Superior temporal gyrus (tissue), 1 donor: ENCODE measurements at regions not wholly inside any gene's neighbourhood (a gene's known extent, or its start where the extent isn't known, plus 50 kb on each side); places are given as distances from the start of the nearest gene placed in this dataset.
"Not testable (repeated sequence)": the region's sequence is repeated elsewhere in the genome, so short reads cannot be mapped to it uniquely, and the experiment has no call there.

Experiments used
- DNase-seq: peaks from one replicate; pipeline ENCODE4 v3.0.0-alpha.2; 2016; ENCODE audit errors: extremely low spot score

GRCh38 chr1:65590279-65590678 is 169.8 kb downstream of the LEPR start:
- no peak for DNase-seq

- DNase-seq = no peak
These were observed 173.0 kb downstream of the LEPR start for GRCh38 chr1:65593516-65593915.

GRCh38 chr1:65595724-65596123 is 175.3 kb downstream of the LEPR start:
- DNase-seq = no peak

- no peak for DNase-seq
These were observed 176.3 kb downstream of the LEPR start for GRCh38 chr1:65596768-65597167.

GRCh38 chr1:65605621-65606020 is 185.2 kb downstream of the LEPR start:
- DNase-seq = no peak

GRCh38 chr1:65606426-65606825 is 186.0 kb downstream of the LEPR start:
- DNase-seq = no peak

GRCh38 chr1:65613884-65614283 is 178.8 kb upstream of the PDE4B start:
- no peak for DNase-seq

- DNase-seq = no peak
These were observed 176.8 kb upstream of the PDE4B start for GRCh38 chr1:65615859-65616258.

GRCh38 chr1:65621721-65622120 is 171.0 kb upstream of the PDE4B start:
- not testable (repeated sequence) for DNase-seq

GRCh38 chr1:65623895-65624294 is 168.8 kb upstream of the PDE4B start:
- DNase-seq = no peak

GRCh38 chr1:65625528-65625927 is 167.2 kb upstream of the PDE4B start:
- no peak for DNase-seq

GRCh38 chr1:65626003-65626402 is 166.7 kb upstream of the PDE4B start:
- no peak for DNase-seq

GRCh38 chr1:65629788-65630187 is 162.9 kb upstream of the PDE4B start:
- DNase-seq = no peak

- no peak for DNase-seq
These were observed 161.8 kb upstream of the PDE4B start for GRCh38 chr1:65630855-65631254.

- DNase-seq = no peak
These were observed 160.5 kb upstream of the PDE4B start for GRCh38 chr1:65632235-65632634.

- DNase-seq = no peak
These were observed 152.6 kb upstream of the PDE4B start for GRCh38 chr1:65640046-65640445.

GRCh38 chr1:65649185-65649584 is 143.5 kb upstream of the PDE4B start:
- DNase-seq = not testable (repeated sequence)

GRCh38 chr1:65650682-65651081 is 142.0 kb upstream of the PDE4B start:
- no peak for DNase-seq

GRCh38 chr1:65654526-65654925 is 138.2 kb upstream of the PDE4B start:
- not testable (repeated sequence) for DNase-seq

- DNase-seq = not testable (repeated sequence)
These were observed 135.1 kb upstream of the PDE4B start for GRCh38 chr1:65657609-65658008.

- DNase-seq = no peak
These were observed 134.6 kb upstream of the PDE4B start for GRCh38 chr1:65658122-65658521.

- DNase-seq = no peak
These were observed 124.3 kb upstream of the PDE4B start for GRCh38 chr1:65668368-65668767.

- no peak for DNase-seq
These were observed 122.2 kb upstream of the PDE4B start for GRCh38 chr1:65670518-65670917.

GRCh38 chr1:65674522-65674921 is 118.2 kb upstream of the PDE4B start:
- DNase-seq = no peak

GRCh38 chr1:65679773-65680172 is 112.9 kb upstream of the PDE4B start:
- DNase-seq = no peak
